SK-MEL-5 (cell line): ENCODE measurements at regions not wholly inside any gene's neighbourhood (a gene's known extent, or its start where the extent isn't known, plus 50 kb on each side); places are given as distances from the start of the nearest gene placed in this dataset.
"Not testable (repeated sequence)": the region's sequence is repeated elsewhere in the genome, so short reads cannot be mapped to it uniquely, and the experiment has no call there.

Source experiments
- DNase-seq: peaks from one replicate; pipeline ENCODE4 v3.0.0-alpha.2; 2016; ENCODE audit warnings: low read depth, low spot score
- in situ Hi-C: cut with HindIII; loops from 2 replicates; pipeline ENCODE4 v1.10.0; 2016; ENCODE audit warnings: low sequenced_read_pairs, high pct_unique_total_duplicates, low pct_unique_long_range_greater_than_20kb

DNA sequence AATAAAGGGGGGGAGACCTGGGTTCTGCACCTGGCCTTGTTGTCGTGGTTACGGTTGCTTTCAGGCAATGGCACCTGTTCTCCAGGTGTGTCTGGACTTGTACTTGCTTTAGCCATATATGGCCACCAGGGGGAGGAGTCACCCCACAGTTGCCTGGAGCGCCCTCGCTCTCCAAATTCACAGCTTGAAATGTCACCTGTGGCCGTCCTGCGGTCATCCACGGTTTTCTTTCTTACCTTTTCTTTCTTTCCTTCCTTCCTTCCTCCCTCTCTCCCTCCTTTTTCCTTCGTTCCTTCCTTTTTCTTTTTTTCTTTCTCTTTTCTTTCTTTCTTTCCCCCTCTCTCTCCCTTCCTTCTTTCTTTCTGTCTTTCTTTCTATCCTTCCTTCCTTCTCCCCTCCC is 157.2 kb upstream of the ZNF92 start:
- DNase-seq, result peak; percentile 61
- in situ Hi-C loops, result no loop called here

DNA sequence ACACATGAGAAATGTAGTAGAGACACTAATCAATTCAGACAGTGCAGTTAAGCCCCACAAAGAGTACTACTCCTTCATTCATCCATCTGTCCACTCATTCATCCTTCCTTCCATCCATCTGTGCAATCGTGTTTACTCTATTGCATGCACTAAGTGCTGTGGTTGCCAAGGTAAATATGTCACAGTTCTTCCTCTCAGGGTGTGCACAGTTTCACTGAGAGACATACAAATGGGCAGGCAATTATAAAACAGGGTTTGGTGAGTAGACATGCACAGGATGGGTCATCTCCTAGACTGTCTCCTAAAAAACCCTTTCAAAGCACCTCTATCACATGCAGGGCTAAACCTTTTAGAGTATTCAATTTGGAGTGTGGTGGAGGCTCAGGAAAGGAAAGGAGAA is 160.4 kb upstream of the ZNF92 start:
- DNase-seq, in situ Hi-C loops: not testable (repeated sequence)

DNA sequence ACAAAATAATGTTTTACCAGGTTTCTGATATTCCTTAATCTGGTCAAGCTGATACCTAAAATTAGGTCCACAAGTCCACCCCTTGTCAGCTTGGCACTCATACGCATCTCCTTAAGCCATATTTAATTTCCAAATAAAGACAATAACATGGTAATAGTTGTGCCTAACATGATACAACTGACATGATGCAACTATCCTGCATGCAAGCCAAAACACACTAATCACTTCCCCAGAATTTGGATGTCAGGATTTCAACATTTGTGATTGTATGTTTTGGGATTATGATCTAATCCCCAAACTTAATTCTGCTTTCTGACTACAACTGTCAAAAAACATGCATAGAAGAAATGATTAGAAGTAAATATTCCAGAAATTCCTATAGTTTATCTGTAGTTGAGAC is 174.4 kb upstream of the ZNF92 start:
- DNase-seq, in situ Hi-C loops: not testable (repeated sequence)

DNA sequence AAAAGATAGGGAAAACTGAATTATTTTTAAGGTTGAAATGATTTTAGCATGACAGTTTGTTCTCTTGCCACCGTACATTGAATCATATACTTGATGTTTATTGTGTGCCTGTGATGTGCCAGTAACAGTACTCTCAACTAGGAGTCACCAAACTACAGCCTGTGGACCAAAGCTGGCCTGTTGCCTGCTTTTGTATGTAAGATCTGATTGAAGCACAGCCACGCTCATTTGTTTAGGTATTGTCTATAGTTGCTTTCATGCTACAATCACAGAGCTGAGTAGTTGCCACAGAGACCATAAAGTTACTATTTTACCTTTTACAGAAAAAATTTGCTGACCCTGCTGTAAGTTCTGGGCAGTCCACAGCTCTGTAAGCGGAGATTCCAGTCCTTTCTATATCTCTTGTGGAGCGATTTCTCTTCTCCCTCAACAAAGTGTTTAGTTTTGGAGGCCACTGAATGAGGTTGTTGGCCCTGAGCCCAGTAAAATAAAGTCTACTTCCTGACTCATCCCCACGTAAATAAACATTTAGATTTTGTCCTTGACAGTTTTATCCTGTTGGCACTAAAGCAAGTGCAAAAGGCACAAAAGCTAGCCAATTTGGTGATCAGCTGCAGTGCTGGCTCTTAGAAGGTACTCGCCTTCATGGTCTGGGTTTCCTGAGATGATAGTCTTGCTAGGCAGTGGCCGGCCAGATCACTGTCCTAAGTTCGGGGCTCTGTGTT is 180.2 kb upstream of the ZNF92 start:
- in situ Hi-C loops, DNase-seq: not testable (repeated sequence)

DNA sequence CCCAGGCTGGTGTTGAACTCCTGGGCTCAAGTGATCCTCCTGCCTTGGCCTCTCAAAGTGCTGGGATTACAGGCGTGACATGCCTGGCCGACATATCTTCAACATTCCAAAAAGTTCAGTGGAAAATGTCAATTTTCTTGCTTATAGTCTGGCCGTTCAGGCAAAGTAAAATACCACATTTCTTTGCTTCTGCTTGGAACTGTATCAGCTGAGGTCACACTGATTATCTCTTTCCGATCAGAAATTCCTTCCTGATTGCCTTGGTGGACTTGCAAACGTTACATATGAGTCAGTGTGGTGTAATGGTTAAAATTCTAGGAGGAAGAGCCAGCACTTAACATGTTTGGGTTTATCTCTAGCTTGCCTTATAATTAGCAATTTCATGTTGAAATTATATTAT is 170.6 kb upstream of the ERV3-1 start:
- in situ Hi-C loops, DNase-seq: not testable (repeated sequence)

DNA sequence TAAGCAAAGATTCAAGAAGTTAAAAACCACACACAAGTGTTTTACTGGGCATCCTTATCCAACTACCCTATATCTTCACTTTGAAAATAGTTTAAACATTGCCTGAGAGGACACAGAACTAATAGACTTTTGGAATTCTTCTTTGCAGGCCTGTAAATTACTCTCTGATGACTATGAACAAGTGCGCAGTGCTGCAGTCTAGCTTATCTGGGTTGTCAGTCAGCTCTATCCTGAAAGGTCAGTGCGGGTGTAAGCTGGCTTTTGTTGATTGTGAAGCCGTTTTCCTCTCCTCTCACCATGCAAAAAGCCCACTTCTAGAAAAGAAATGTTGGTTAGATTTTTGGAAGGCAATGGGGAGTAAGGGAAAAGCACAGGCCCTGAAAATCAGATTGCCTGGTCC is 143.6 kb upstream of the ERV3-1 start:
- in situ Hi-C loops, DNase-seq: not testable (repeated sequence)

DNA sequence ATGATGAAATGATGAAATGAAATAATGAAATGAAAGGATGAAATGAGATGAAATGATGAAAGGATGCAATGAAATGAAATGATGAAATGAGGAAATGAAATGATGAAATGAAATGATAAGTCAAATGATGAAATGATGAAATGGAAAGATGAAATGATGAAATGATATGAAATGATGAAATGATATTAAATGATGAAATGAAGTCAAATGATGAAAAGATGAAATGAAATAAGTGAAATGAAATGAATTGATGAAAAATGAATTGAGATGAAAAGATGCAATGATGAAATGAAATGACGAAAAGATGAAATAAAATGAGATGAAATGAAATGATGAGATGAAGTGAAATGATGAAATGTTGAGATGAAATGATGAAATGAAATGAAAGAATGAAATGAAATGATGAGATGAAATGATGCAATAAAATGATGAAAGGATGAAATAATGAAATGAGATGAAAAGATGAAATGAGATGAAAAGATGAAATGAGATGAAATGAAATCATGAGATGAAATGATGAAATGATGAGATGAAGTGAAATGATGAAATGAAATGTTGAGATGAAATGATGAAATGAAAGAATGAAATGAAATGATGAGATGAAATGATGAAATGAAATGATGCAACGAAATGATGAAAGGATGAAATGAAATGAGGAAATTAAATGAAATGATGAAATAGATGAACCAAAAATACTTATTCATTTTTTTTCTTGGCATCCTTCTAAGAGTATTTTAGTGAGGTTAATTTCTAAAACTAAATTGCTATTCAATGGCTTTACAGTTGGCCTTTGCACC is 139.8 kb upstream of the ERV3-1 start:
- DNase-seq, in situ Hi-C loops: not testable (repeated sequence)

DNA sequence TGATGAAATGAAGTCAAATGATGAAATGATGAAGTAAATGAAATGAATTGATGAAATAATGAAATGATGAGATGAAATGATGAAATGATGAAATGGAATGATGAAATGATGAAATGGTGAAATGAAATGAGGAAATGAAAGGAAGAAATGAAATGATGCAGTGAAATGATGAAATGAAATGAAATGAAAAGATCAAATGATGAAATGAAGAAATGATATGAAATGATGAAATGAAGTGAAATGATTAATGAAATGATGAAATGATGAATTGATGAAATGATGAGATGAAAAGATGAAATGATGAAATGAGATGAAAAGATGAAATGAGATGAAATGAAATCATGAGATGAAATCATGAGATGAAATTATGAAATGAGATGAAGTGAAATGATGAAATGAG is 139.2 kb upstream of the ERV3-1 start:
- DNase-seq, in situ Hi-C loops: not testable (repeated sequence)

DNA sequence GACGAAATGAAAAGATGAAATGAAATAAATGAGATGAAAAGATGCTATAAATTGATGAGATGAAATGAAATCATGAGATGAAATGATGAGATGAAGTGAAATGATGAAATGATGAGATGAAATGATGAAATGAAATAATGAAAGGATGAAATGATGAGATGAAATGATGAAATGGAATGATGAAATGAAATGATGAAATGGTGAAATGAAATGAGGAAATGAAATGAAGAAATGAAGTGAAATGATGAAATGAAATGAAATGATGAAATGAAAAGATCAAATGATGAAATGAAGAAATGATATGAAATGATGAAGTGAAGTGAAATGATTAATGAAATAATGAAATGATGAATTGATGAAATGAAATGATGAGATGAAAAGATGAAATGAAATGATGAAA is 138.5 kb upstream of the ERV3-1 start:
- in situ Hi-C loops, DNase-seq: not testable (repeated sequence)

DNA sequence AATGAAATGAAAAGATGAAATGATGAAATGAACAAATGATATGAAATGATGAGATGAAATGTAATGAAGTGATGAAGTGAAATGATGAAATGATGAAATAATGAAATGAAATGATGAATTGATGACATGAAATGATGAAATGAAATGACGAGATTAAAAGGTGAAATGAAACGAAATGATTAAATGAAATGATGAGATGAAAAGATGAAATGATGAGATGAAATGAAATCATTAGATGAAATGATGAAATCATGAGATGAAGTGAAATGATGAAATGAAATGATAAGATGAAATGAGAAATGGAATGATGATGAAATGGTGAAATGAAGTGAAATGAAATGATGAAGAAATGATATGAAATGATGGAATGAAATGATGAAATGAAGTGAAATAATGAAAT is 138.1 kb upstream of the ERV3-1 start:
- in situ Hi-C loops, DNase-seq: not testable (repeated sequence)

DNA sequence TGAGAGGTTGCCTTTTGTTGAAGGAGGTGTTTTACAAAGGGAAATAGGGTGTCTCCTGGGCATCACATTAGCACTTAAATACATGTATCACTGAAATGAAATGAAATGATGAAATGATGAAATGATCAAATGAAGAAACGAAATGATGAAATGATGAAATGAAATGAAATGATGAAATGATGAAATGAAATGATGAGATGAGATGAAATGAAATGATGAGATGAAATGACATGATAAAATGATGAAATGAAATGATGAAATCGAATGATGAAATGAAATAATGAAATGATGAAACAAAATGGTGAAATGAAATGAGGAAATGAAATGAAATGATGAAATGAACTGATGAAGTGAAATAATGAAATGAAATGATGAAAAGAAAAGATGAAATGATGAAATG is 137.6 kb upstream of the ERV3-1 start:
- in situ Hi-C loops, DNase-seq: not testable (repeated sequence)

DNA sequence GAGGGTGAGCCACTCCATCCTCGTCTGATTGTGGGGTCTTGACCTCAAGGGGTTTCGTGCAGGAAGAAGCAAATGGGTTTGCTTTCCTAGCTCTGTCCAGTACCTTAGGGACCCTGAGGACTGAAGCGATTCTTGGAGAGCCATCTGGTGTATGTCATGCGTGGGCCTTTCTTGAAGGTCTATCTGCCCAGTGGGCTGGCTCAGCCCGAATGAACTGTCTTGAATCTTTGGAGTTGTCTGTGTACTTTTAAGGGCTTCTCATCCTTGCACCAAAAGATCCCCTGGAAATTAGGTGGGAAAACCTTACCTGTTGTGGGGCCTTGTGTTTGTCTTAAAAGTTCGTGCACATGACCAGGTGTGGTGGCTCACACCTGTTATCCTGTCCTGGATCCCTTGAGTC is 135.4 kb upstream of the ERV3-1 start:
- DNase-seq, in situ Hi-C loops: not testable (repeated sequence)

DNA sequence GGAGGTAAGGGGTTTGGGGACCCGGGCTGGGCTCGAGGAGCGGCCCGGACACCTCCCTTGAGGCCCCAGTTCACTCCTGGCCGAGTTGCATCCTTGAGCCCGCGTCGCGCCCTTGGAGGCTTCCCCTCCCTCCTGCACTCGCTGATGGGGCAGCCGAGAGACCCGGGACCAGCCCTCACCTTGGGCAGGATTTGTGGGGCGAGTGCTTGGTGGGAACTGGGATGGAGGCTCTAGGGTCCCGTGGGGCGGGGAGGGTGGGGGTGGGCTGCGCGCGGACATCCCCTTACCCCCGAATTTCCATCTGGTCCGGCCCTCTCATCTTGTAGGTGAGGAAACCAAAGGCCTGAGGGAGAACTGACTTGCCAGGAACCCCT is 134.9 kb upstream of the ERV3-1 start:
- in situ Hi-C loops, DNase-seq: not testable (repeated sequence)

DNA sequence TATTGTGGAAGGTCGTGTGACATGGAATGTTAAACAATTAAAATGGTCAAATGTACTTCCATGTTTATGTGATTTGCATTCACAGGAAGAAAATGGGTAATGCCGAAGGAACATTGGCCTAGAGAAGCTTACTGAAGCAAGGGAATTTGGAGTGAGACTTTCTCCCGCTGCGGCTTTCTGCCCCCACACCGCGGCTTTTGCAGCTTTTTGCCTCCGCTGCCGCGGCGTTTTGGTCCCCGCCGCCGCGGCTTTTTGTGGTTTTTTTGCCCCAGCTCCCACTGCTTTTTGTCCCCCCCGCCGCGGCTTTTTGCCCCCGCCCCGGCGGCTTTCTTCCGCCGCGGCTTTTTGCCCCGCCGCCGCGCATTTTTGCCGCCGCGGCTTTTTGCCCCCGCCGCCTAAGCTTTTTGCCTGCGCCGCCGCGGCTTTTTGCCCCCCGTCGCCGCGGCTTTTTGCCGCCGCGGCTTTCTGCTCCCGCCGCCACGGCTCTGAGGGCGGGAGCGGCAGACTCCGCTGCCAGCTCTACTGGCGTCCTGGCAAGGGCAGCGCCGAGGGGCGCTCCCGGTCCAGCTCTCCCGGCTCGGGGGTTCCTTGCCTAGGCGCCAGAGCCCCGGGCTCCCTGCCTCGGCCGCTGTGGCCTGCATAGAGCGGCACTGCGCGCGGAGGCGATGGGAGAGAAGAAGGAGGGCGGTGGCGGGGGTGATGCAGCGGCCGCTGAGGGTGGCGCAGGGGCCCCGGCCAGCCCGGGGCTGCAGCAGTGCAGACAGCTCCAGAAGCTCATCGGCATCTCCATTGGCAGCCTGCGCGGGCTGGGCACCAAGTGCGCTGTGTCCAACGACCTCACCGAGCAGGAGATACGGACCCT is 134.3 kb upstream of the ERV3-1 start:
- in situ Hi-C loops, result not testable (repeated sequence)

DNA sequence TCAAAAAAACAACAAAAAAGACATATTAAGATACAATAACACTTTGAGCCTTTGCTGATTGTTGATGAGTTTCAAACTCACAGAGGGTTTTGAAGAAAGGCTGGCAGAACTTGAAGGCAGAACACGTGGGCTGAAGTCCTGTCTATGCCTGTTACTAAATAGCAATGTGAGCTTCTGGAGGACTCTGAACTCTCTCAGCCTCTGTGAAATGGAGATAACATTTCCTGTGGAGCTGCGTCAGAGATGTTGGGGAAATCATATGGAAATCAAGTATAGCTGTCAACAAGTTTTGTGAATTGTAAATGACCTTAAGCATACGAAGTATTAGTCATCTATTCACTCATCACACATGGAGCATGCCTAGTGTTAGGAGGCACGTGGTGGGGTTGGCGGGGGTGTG is 130.4 kb upstream of the ERV3-1 start:
- in situ Hi-C loops, DNase-seq: not testable (repeated sequence)

More for the DNA sequence above, 134.3 kb upstream of the ERV3-1 start:
- not testable (repeated sequence) for DNase-seq

DNA sequence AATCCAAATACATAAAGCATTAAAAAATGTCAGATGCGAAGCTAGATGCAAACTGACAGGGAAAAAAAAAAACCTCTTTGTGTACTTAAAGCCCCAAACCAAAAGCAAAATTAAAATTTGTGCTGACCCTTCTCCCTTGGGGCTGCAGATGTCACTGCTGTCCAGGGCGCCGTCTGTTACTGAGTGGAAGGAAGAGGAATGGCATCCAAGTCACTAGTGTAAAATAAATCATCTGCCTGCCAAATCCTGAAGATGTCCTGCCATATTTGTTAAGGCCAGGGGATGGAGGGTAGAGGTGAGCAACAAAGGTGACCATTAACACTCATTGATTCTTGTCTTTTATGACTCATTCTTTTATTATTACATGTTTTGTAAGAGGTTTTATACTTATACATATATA is 126.6 kb upstream of the ERV3-1 start:
- DNase-seq, in situ Hi-C loops: not testable (repeated sequence)

DNA sequence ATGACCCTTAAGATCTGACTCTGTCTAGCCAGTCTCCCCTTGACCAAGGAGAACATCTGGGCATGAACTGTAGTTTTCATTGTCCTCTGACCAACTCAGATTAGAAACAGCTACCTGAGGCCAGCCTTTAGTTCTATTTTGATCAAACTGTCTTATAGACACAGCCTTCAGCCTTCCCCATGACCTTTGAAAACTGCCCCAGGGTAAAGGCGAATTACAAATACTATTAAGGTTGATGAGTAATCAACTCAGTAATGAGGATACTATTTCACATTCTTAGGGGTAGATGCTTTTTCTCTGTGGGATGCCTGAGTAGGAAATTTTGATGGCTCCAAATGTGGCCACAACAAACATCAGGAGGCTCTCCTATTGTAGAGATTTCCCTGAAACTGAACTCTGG is 125.8 kb upstream of the ERV3-1 start:
- DNase-seq, in situ Hi-C loops: not testable (repeated sequence)

DNA sequence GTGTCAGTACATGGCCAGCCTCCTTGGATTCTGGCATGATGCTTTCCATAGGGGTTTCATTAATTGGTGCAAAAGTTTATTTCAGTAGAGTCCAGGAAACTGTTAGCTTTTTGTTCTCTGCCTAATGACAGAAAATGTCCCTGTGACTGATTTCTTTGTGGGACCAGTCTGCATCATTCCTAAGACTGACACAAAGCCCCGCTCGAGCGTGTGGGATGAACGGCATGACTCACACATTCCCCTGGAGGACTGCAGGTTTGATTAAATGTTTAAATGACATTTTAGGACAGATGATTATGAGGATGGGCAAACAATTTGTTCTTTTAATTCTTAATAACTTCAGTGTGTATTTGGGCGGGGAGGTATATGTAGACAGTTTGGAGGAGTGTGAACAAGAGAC is 120.9 kb upstream of the ERV3-1 start:
- in situ Hi-C loops, DNase-seq: not testable (repeated sequence)
